Left renal pelvis (tissue), 4 donors: ENCODE measurements at regions not wholly inside any gene's neighbourhood (a gene's known extent, or its start where the extent isn't known, plus 50 kb on each side); places are given as distances from the start of the nearest gene placed in this dataset.

Source experiments
- DNase-seq, 4 donors: peaks; one replicate each; pipeline ENCODE4 v3.0.0-alpha.2; 2013; ENCODE audit warnings: low read depth in 4 of 4, low spot score in 3 of 4

DNA sequence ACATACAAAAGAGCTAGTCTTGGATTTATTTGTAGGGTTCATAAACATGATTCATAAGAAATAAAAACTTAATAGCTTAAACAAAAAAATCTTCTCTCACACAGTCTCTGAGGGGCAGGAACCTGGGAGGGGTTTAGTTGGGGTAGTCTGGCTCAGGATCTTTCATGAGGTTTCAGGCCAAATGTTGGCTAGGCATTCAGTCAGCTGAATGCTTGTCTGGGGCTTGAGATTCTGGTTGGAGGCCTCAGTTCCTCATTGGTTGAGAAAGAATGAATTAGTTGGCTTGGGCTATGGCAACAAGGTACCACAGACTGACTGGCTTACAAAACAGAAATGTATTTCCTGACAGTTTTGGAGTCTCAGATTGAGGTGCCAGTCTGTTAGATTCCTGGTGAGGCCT is 74.3 kb downstream of the ANKRD7 start:
- no peak for DNase-seq

DNA sequence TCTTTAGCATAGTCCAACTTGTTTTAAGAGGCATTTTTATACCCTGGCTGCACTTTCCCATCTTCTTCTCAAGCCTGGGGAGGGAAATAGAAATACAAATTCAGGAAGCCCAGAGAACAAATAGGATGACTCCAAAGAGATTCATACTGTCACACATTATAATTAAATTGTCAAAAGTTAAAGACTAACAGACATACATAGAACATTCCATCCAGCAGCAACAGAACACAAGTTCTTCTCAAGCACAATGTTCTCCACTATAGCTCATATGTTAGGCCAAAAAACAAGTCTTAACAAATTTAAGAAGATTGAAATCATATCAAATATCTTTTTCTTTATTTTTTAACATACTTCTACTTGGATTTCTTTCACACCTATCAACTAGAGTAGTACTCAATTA is 75.7 kb downstream of the ANKRD7 start:
- no peak for DNase-seq

DNA sequence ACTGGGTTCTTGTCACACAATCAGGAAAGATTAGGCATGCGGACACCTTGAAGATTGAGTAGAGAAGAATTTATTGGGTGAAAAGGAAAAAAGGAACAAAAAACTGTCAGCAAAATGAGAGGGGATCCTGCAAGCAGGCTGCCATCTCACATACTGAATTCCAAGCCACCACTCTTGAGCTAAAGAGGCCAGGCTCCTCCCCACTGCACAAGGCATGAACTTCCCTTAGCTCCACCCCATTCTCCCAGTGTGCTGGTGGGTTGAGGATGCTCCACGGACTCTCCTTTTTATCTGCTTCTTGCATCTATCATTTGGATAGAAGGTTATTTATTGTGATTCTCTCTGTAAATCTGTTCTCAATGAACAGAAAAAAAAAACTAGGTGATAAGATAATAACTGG is 79.6 kb downstream of the ANKRD7 start:
- no peak for DNase-seq

DNA sequence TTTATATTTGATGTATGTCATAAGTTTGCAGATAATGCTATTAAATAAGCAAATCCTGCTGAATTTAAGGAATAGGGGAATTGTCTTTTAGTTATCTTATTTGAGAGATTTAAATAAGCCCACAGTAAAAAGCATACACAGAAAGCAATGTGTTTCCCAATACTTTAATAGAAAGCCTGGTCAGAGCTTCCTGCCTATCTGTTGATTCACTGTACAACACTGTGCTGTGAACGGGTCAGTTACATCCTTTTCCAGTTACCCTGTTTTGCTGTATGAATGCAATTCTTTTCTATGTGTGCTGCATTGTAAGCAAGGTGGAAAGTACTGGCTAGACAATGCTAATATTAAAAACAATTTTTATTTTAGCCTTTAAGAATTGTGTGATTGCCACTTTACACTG is 81.2 kb downstream of the ANKRD7 start:
- DNase-seq = no peak

DNA sequence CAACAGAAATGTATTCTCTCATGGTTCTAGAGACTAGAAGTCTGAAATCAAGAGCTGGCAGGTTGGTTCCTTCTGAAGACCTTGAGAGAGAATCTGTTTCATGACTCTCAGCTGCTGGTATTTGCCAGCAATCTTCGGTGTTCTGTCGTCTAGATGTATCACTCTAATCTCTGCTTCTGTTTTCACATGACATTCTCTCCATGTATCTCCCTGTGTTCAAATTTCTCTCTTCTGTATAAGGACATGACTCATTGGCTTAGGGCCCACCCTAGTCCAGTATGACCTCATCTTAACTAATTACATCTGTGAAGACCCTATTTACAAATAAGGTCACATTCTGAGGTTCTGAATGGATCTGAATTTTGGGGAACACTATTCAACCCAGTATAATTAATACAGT is 82.3 kb downstream of the ANKRD7 start:
- no peak for DNase-seq

DNA sequence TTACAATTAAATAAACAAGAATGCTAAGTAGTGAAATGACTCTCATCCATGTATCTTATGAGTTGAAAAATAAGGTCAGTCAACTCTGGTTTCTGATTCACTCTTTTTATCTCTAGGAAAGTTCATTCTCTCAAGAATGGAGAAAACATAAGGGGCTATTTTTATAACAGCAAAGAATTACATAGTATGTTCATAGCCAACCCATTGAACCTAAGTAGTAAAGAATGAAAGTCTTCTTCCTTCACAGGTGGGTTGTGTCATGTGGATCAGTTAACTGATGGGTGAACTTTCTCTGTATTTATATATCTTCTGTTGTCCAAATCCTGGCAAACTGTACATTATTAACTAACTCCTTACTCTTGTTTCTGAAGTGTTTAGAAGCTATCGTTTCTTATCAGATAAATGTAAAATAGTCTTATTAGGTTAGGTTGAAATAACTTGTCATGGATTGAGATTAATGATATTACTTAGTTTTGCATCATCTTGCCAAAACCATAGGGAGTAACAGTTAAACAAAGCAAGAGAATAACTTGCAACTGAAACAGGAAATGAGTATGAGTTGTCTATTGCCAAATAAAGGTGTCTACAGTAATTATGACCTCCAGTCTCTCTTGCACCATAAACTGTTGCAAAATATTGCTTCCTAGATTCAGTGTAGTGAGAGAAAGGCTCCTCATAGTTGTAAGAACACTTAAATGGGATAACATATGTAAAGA is 86.8 kb downstream of the ANKRD7 start:
- DNase-seq = no peak

DNA sequence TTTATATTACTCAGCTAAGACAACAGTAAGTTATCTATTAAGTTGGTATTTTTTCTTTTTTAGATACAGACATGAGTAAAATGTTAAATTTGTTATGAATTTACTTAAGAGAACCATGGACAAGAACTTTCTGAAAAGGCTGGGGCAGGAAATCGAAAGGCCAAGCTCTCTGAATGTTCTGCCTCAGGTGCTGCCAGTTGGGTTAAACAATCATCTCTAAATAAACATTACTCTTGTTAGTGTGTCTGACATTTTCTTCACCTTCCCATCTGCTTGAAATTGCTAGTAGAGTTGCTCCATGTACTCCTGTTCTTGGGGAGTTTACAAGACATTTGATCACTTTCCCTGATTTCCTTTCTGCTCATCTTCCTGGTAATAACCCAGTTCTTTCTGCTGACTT is 87.5 kb downstream of the ANKRD7 start:
- DNase-seq = no peak

DNA sequence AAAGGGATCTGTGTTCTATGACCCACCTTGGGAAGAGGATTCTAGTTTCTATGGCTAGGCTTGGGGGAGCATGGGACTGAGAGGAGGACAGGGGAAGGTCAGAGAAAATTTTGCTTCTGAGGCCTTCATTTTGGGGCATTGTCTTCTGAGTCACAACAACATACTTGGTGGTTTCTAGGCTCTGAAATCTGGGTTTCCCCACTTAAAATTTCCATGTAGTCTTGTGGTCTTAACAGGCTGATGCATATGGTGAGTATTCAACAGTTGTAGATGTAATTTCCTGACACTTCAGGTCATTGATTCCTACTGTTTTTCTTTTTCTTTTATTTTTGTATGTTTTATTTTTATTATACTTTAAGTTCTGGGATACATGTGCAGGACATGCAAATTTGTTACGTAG is 88.5 kb downstream of the ANKRD7 start:
- DNase-seq = no peak

DNA sequence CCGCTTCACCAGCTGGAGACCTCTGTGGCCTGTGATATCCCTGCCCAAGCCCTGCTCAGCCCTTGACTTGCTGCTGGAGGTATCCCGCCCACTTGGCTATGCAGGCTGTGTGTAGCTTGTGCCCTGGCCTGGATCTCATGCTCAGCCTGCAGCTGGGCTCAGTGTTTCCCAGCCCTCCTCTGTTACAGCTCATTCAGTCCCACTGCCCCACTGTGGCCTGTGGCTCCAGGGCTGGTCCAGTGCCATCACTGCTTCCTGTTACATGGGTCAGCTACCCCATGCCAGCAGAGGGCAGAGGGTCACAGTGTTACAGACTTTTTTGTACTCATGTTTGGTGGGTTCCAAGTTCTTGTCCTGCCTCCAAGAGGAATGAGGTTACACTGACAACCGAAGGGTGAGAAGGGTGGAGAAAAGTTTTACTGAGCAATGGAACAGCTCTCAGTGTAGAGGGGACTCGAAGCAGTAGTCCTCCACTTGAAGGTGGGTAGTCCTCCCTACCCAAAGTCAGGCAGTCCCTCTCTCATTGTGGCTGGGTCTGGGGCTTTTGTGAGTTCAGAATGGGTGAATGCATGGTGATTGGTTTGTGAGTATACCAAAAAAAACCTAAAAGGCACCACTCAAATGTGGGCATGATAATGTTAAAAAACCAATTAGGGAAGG is 100.4 kb downstream of the ANKRD7 start:
- DNase-seq = no peak

DNA sequence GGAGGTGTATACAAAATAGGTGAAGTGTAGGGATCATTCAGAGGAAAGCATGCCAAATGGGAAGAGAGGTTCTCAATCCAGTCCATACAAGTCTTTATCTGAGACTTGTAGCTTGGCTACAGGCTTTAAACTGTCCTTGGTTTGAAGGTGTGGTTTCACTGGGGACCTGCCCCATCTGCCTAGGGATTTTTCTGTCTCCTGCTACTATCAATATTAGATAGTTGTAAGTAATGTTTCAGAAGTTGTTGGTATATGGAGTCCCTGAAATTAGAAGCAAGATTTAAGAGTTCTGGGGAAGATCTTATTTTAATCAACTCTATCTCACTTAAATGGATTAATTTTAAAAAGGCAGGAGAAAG is 100.9 kb downstream of the ANKRD7 start:
- no peak for DNase-seq

DNA sequence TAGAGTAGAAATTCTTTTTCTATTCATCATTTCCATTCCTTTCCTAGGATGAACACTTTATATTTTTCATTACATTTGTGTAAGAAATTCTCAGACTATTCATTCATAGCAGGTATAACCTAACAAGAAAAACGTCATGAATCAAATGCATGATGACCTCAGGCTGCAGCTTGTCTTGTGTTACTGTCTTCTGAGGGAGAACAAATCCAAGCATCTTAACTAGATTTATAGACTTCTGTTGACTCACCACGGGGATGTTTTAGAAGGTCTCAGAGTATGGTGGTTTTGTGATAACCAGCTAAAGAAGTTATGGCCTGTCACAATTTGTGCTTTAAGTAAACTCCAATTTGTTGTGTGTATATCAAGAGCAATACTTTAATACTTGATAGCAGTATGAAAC is 102.7 kb downstream of the ANKRD7 start:
- peak in 1 of 4 donors; percentile 2 for DNase-seq

DNA sequence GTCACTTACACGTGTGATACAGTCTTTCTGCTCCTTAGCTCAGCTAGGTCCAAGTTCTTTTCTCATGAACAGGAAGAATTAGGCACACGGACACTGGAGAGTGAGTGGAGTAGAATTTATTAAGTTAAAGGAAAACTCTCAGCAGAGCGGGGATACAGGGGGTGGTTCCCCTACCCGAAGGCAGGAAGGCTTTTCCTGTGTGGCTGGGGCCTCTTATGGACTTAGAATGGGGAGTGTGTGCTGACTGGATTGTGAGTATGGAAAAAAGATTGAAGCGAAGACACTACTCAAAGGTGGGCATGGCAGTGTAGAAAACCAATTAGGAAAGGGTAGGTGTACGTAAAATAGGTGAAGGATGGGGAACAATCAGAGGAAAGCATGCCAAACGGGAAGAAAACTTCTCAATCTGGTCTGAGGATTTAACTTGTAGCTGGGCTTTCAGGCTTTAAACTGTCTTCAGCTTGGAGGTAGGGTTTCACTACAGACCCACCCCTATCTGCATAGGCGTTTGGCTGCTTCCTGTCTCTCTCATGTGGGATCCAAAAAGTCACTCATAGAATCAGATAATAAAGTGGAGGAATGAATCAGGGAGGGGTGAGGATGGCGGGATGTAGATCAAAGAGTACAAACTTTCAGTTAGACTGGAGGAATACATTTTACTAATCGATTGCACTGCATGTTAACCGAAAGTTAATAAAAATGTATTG is 104.2 kb downstream of the ANKRD7 start:
- DNase-seq = no peak

DNA sequence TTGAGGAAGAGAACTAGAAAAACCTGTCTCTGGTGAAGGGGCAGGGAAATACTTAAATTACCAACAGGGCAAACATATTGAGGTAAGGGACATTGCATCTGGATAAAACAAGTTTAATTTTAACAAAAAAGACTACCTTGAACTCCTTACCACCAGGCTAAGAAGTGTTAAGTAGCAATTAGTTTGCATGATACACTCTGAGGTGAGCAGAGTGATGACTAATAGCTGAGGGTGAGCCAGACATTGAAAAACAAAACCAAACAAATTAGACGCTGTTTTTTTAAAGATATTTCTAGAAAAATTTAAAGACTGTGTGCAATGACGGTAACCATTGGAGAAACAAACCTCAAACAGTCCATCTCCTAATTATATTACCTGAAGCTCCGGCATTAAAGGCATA is 105.9 kb downstream of the ANKRD7 start:
- DNase-seq = no peak

DNA sequence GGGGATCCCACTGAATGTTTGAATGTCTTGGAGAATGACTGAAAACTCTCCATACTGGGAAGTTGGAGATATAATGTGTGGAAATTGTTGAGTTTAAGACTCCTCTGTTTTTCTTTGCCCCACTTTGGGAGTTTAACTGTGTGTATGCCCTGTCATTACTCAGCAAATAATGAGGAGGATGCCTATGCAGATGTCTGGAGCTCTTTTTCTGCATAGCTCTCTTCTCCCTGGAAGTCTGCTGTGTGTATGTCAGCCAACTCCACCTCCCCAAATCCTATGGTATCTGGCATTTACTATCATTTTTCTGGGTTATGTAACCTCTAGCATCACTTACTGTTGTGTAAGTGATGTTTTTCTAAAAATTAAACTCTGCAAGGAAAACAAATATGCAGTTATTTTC is 122.2 kb downstream of the ANKRD7 start:
- DNase-seq = no peak

DNA sequence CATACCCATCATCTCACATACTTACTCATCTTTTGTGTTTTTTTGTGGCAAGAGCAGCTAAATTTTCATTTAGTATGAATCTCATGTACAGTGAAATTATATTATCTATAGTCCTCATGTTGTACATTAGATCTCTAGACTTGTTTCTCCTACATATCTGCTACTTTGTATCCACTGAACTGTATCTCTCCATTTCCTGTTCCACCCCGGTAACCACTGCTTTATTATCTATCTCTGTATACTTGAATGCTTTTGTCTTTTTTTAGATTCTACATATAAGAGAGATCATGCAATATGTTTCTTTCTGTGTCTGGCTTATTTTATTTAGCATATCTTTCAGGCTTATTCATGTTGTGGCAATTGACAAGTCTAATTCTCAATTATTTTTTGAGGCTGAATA is 125.1 kb downstream of the ANKRD7 start:
- no peak for DNase-seq

DNA sequence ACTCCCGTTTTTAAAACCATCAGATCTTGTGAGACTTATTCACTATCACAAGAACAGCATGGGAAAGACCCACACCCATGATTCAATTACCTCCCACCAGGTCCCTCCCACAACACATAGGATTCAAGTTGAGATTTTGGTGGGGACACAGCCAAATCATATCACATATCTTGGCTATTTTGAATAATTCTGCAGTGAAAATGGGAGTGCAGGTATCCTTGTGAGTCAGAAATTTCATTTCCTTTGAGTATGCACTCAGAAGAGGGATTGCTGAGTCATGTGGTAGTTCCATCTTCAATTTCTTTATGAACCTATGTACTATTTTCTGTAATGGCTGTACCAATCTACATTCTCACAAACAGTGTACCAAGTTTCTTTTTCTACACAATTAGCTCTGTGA is 125.8 kb downstream of the ANKRD7 start:
- no peak for DNase-seq

DNA sequence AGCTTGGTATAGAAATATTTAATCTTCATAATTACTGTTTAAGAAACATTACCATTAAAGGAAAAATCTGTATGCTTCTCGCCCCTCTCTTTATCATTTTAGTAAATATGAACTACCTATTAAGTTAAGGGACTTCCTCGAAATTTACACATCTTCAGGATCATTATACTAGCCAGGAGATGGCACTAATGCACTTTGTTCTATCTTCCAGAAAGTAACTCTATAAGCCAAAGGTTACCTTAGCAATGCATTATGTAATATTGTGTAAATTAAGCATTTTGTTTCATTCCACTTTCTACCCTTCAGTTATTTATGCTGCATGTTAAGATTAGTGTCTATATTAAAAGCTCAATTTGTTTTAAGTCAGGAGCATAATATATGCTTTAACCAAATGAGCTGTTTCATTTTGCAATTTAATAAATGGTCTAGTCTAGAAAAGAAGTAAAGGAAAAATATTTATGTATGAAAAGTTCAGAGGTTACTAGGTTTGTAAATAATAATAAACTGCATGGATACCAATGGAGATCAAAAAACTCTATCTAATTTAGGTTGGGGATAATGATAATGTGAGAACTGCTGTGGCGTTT is 128.5 kb downstream of the ANKRD7 start:
- peak in 2 of 4 donors; percentile 1 to 2 for DNase-seq

DNA sequence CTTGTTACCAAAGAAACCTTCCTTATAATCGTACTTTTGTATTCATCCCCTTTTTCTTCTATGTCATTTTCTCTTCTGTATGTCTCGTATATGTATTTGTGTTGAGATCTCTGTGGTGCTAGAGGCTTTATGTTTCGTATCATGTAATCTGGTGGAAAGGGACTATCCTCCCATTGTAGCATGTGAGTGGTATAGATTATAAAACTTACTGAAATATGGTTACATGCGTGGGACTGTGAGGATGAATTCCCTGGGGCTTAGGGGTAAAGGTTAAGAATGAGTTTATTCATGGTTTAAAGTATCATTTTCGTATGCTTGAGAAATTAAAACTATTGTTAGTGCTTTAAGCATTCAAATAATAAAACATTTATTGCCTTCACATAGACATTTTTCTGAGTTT is 141.9 kb downstream of the ANKRD7 start:
- no peak for DNase-seq

DNA sequence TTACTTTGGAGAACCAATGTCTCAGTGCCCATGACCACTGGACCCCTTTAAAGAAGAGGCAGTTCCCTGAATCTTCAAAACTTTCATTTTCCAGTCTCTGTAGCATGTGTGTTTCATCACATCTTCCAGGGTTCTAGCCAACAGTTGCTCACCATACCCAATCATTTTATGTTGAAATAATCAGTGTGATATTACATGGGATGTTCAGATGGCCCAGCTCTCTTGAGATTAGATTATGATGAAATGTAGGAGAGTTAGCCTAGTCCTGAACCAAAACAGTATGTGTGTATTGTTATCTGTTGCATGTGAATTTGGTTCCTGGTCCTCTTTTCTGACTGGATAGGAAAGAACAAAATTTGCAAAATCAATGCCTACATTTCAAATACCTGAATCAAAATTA is 144.5 kb downstream of the ANKRD7 start:
- DNase-seq = no peak

DNA sequence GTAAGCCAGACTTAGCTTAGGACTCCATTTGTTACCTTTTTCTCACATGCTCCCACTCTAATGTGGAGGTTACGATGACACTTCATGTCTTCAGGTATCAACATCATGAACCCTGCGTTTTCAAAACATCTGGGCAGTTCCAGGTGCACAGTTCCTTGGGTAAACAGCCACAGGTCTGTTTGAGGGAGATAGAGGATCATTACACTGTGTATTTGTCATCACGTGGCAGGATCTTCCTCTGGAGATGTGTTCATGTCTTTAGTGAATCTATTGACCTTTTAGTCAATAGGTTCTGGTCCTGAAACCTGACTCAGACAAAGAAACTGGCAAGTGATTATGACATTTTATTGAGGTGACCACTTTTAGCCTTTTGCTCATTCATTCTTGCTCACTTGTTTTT is 145.5 kb downstream of the ANKRD7 start:
- DNase-seq = no peak

DNA sequence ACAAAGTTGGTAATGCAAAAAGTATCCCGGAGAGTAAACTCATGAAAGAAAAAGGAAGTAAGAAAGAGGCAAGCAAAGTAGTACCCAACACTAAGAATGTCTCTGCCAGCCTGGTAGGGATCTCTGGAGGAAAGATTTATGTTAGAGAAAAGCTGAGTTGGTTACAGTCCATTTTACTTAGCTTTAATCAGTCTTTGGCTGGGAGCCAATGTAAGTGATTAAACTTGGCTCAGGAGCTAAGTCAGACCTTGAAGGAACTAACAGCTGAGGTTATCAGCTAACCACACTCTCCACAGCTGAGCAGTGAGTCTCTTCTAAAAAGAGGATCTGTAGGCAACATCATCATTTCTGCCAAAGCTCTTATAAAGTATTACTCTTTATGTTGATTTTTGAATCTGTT is 148.0 kb downstream of the ANKRD7 start:
- no peak for DNase-seq

DNA sequence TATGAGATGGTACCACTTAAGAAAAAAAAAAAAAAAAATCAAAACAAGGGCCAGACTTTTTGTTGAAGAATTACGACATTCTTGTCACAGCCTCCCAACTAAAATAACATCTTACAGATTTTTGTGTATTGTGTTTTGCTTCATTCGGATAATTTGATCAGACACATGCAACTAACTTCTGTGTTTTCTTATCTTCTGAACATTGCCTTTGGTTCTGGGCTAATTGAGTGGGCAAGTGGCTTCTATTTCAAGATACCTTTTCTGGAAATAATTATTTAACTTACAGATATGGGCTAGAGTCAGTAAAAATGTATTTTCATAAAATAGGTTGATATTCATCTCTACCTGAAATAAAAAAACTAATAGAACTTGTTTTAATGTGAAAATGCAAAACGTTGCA is 165.1 kb downstream of the ANKRD7 start:
- DNase-seq = no peak
